Thyroid gland (tissue), 4 donors: ENCODE measurements at regions not wholly inside any gene's neighbourhood (a gene's known extent, or its start where the extent isn't known, plus 50 kb on each side); places are given as distances from the start of the nearest gene placed in this dataset.

Experiments used
- DNase-seq, 2 donors: peaks; one replicate each; pipeline ENCODE4 v3.0.0-alpha.2; 2019
- H3K27ac ChIP-seq, 3 donors: fragments of 200-600 bp; sonication (generic); 1 replicate in 2 of 3; 2 replicates in 1 of 3; pipeline ENCODE4 v1.5.1; 2016 to 2019; ENCODE audit warnings: mild to moderate bottlenecking in 1 of 3, moderate library complexity in 1 of 3
- H3K27me3 ChIP-seq: fragments of 200-600 bp; sonication (generic); one replicate; pipeline ENCODE4 v1.5.1; 2019
- H3K36me3 ChIP-seq, 2 donors: fragments of 200-600 bp; sonication (generic); one replicate each; pipeline ENCODE4 v1.5.1; 2016 to 2019
- H3K4me1 ChIP-seq, 2 donors: fragments of 200-600 bp; sonication (generic); one replicate each; pipeline ENCODE4 v1.5.1; 2017 to 2019
- H3K4me3 ChIP-seq, 3 donors: fragments of 200-600 bp; sonication (generic); replicated peaks in 1 of 3; 1 replicate in 2 of 3; 2 replicates in 1 of 3; pipeline ENCODE4 v1.5.1; 2016; ENCODE audit warnings: mild to moderate bottlenecking in 1 of 3
- H3K9me3 ChIP-seq: fragments of 200-600 bp; sonication (generic); one replicate; pipeline ENCODE4 v1.5.1; 2017
- CTCF ChIP-seq, 6 experiments: fragments of 200-600 bp in 3 of 6; fragments of 450-650 bp in 3 of 6; sonication (generic) in 3 of 6; IDR thresholded peaks; one replicate each; pipeline ENCODE4 v1.5.1; 2016 to 2019; ENCODE audit warnings: antibody characterized with exemption in 6 of 6, mild to moderate bottlenecking in 2 of 6, inconsistent platforms in 1 of 6, moderate library complexity in 1 of 6
- POLR2A ChIP-seq, 2 donors: fragments of 450-650 bp; IDR thresholded peaks; one replicate each; pipeline ENCODE4 v1.6.1; 2017; ENCODE audit warnings: antibody characterized with exemption in 2 of 2, mild to moderate bottlenecking in 2 of 2, moderate library complexity in 1 of 2
- WGBS, 2 donors: methylation state at CpG; one replicate each; pipeline ENCODE4 v1.1.5; 2017; 5-methylcytosine and 5-hydroxymethylcytosine counted together
- intact Hi-C: fragments of 100-400 bp; cut with DNase I; formaldehyde crosslinking; loops from one replicate; pipeline ENCODE4 v1.15.1; 2023

GRCh38 chr6:167564416-167565250 lies 239.7 kb downstream of the TTLL2 start:
- Histone ChIP-seq H3K9me3 (no peaks in the 10 kb centered on the region), H3K4me1 (peaks cover 4 to 11% of the 10 kb centered on the region in 2 donors), H3K36me3 (no peaks in the 10 kb centered on the region), H3K27me3 (no peaks in the 10 kb centered on the region), H3K4me3 (no peak overlapping the region), H3K27ac (no peak overlapping the region)
- no peak for DNase-seq
- intact Hi-C loops: no loop called here
- 93% methylated on average over 12 to 16 of the region's 16 CpGs for WGBS, 2 donors
- no peak for TF ChIP-seq CTCF (IDR thresholded peaks at IDR 0.05)
- no peak for TF ChIP-seq POLR2A (IDR thresholded peaks at IDR 0.05)

- Histone ChIP-seq H3K4me3 (no peak overlapping the region), H3K4me1 (peaks cover 4 to 11% of the 10 kb centered on the region in 2 donors), H3K27me3 (no peaks in the 10 kb centered on the region), H3K9me3 (no peaks in the 10 kb centered on the region), H3K36me3 (no peaks in the 10 kb centered on the region), H3K27ac (no peak overlapping the region)
- WGBS, 2 donors: 76 to 78% methylated on average over 3 of the region's 3 CpGs
- DNase-seq: no peak
- intact Hi-C loops: no loop called here
- TF ChIP-seq POLR2A (IDR thresholded peaks at IDR 0.05) (no peak), CTCF (IDR thresholded peaks at IDR 0.05) (no peak)
These were observed 240.5 kb downstream of the TTLL2 start for GRCh38 chr6:167565388-167565787.

- intact Hi-C loops: no loop called here
- Histone ChIP-seq H3K4me3 (no peak overlapping the region), H3K27ac (peak overlapping the region in 2 of 3 donors; percentile 10 to 27)
These were observed 241.2 kb downstream of the TTLL2 start for GRCh38 chr6:167565884-167566599.

GRCh38 chr6:167566711-167567141 lies 241.8 kb downstream of the TTLL2 start:
- no peak for TF ChIP-seq CTCF (IDR thresholded peaks at IDR 0.05)
- TF ChIP-seq POLR2A (IDR thresholded peaks at IDR 0.05): no peak
- WGBS, 2 donors: 90 to 95% methylated on average over 8 to 13 of the region's 13 CpGs
- Histone ChIP-seq H3K36me3 (no peaks in the 10 kb centered on the region), H3K9me3 (no peaks in the 10 kb centered on the region), H3K27me3 (no peaks in the 10 kb centered on the region), H3K4me3 (no peak overlapping the region), H3K4me1 (peaks cover 4 to 11% of the 10 kb centered on the region in 2 donors), H3K27ac (peak overlapping the region in 1 of 3 donors; percentile 10)
- intact Hi-C loops: no loop called here
- no peak for DNase-seq

More at GRCh38 chr6:167565884-167566599, 241.2 kb downstream of the TTLL2 start:
- Histone ChIP-seq H3K9me3 (no peaks in the 10 kb centered on the region), H3K27me3 (no peaks in the 10 kb centered on the region), H3K4me1 (peaks cover 4 to 11% of the 10 kb centered on the region in 2 donors), H3K36me3 (no peaks in the 10 kb centered on the region)
- peak in 1 of 2 donors; percentile 37 for DNase-seq
- TF ChIP-seq POLR2A (IDR thresholded peaks at IDR 0.05) (no peak), CTCF (IDR thresholded peaks at IDR 0.05) (no peak)
- 70 to 83% methylated on average over 12 to 14 of the region's 18 CpGs for WGBS, 2 donors
